ENCODE measurements at regions not wholly inside any gene's neighbourhood (a gene's known extent, or its start where the extent isn't known, plus 50 kb on each side); places are given as distances from the start of the nearest gene placed in this dataset.

- ATAC-seq (ENCODE audit: low read depth): no peak
Measured at GRCh38 chr13:30004204-30004603, 153.8 kb upstream of the UBL3 start.

GRCh38 chr13:30002577-30002976, 152.2 kb upstream of the UBL3 start:
- no CpG with 5 or more reads among the region's 1 CpG for WGBS (ENCODE audit: insufficient coverage)
- DNase-seq: no peak
- H3K4me2 ChIP-seq (replicated peaks; ENCODE audit: low read depth, low read length, poor library complexity, severe bottlenecking): no peak overlapping the region
- H3K4me1 ChIP-seq (ENCODE audit: control insufficient read depth in 2 of 2, insufficient read depth in 2 of 2, low read length in 2 of 2): no peaks in the 10 kb centered on the region
- H3K9ac ChIP-seq (ENCODE audit: low read length): no peak overlapping the region
- ATAC-seq (ENCODE audit: low read depth): no peak
- H2AFZ ChIP-seq (ENCODE audit: insufficient read depth, low read depth, low read length, poor library complexity, severe bottlenecking): no peak overlapping the region
- Mint-ChIP-seq H3K27ac (no peak overlapping the region), H3K9me3 (ENCODE audit: insufficient read depth) (no peaks in the 10 kb centered on the region), H3K4me1 (no peaks in the 10 kb centered on the region), H3K4me3 (no peak overlapping the region), H3K27me3 (peaks cover 27% of the 10 kb centered on the region)
- H3K36me3 ChIP-seq (replicated peaks in 1 of 2; ENCODE audit: control extremely low read depth in 1 of 2, control insufficient read depth in 1 of 2, extremely low read depth in 1 of 2, insufficient read depth in 2 of 2, low read length in 1 of 2): no peaks in the 10 kb centered on the region
- TF ChIP-seq EZH2 (IDR thresholded peaks at IDR 0.05; ENCODE audit: borderline replicate concordance, insufficient read depth, low read depth, low read length, poor library complexity, severe bottlenecking): no peak
- TF ChIP-seq CTCF (IDR thresholded peaks at IDR 0.05): no peak
- ChIA-PET CTCF (no interaction called here), POLR2A (no interaction called here)
- peaks cover 0 to 2% (median 0%) of the 10 kb centered on the region in 4 experiments for H3K27me3 ChIP-seq (replicated peaks in 1 of 4; ENCODE audit: control extremely low read depth in 1 of 4, control insufficient read depth in 3 of 4, insufficient read depth in 4 of 4, low read length in 3 of 4)
- no peaks in the 10 kb centered on the region for H4K20me1 ChIP-seq (ENCODE audit: control insufficient read depth, insufficient read depth, low read length, poor library complexity, severe bottlenecking)
- no peak overlapping the region for H3K4me3 ChIP-seq (ENCODE audit: control extremely low read depth in 1 of 5, extremely low read depth in 1 of 5, insufficient read depth in 1 of 5, low read depth in 2 of 5, low read length in 4 of 5)
- no peaks in the 10 kb centered on the region for H3K9me3 ChIP-seq (ENCODE audit: control extremely low read depth in 1 of 3, control insufficient read depth in 2 of 3, insufficient read depth in 1 of 3, low read length in 2 of 3)
- no peaks in the 10 kb centered on the region for H3K79me2 ChIP-seq (ENCODE audit: control insufficient read depth, insufficient read depth, low read length)
- no peak overlapping the region for H3K27ac ChIP-seq (ENCODE audit: low read length in 2 of 2)
- intact Hi-C loops (cut with micrococcal nuclease): no loop called here

More at GRCh38 chr13:30004204-30004603, 153.8 kb upstream of the UBL3 start:
- H3K27me3 ChIP-seq (replicated peaks in 1 of 4; ENCODE audit: control extremely low read depth in 1 of 4, control insufficient read depth in 3 of 4, insufficient read depth in 4 of 4, low read length in 3 of 4): peaks cover 0 to 2% (median 0%) of the 10 kb centered on the region in 4 experiments
- Mint-ChIP-seq H3K27ac (no peak overlapping the region), H3K4me1 (no peaks in the 10 kb centered on the region), H3K4me3 (no peak overlapping the region), H3K9me3 (ENCODE audit: insufficient read depth) (no peaks in the 10 kb centered on the region), H3K27me3 (peaks cover 31% of the 10 kb centered on the region)
- ChIA-PET CTCF (no interaction called here), POLR2A (no interaction called here)
- no peak overlapping the region for H3K4me2 ChIP-seq (replicated peaks; ENCODE audit: low read depth, low read length, poor library complexity, severe bottlenecking)
- no peaks in the 10 kb centered on the region for H3K36me3 ChIP-seq (replicated peaks in 1 of 2; ENCODE audit: control extremely low read depth in 1 of 2, control insufficient read depth in 1 of 2, extremely low read depth in 1 of 2, insufficient read depth in 2 of 2, low read length in 1 of 2)
- H4K20me1 ChIP-seq (ENCODE audit: control insufficient read depth, insufficient read depth, low read length, poor library complexity, severe bottlenecking): no peaks in the 10 kb centered on the region
- no peak for TF ChIP-seq CTCF (IDR thresholded peaks at IDR 0.05)
- no peak for TF ChIP-seq EZH2 (IDR thresholded peaks at IDR 0.05; ENCODE audit: borderline replicate concordance, insufficient read depth, low read depth, low read length, poor library complexity, severe bottlenecking)
- H3K4me3 ChIP-seq (ENCODE audit: control extremely low read depth in 1 of 5, extremely low read depth in 1 of 5, insufficient read depth in 1 of 5, low read depth in 2 of 5, low read length in 4 of 5): no peak overlapping the region
- no peak overlapping the region for H3K27ac ChIP-seq (ENCODE audit: low read length in 2 of 2)
- H3K4me1 ChIP-seq (ENCODE audit: control insufficient read depth in 2 of 2, insufficient read depth in 2 of 2, low read length in 2 of 2): no peaks in the 10 kb centered on the region
- DNase-seq: no peak
- H3K9me3 ChIP-seq (ENCODE audit: control extremely low read depth in 1 of 3, control insufficient read depth in 2 of 3, insufficient read depth in 1 of 3, low read length in 2 of 3): no peaks in the 10 kb centered on the region
- H2AFZ ChIP-seq (ENCODE audit: insufficient read depth, low read depth, low read length, poor library complexity, severe bottlenecking): no peak overlapping the region
- no peak overlapping the region for H3K9ac ChIP-seq (ENCODE audit: low read length)
- no peaks in the 10 kb centered on the region for H3K79me2 ChIP-seq (ENCODE audit: control insufficient read depth, insufficient read depth, low read length)
- intact Hi-C loops (cut with micrococcal nuclease): no loop called here

Measured in B cell (primary cell).